Breast epithelium (tissue), 3 donors: ENCODE measurements at regions not wholly inside any gene's neighbourhood (a gene's known extent, or its start where the extent isn't known, plus 50 kb on each side); places are given as distances from the start of the nearest gene placed in this dataset.

Experiments
- CTCF ChIP-seq, 3 donors: fragments of 450-650 bp; IDR thresholded peaks; one replicate each; pipeline ENCODE4 v1.5.1; 2016 to 2017; ENCODE audit warnings: antibody characterized with exemption in 3 of 3, mild to moderate bottlenecking in 3 of 3, moderate library complexity in 3 of 3
- POLR2A ChIP-seq: fragments of 450-650 bp; IDR thresholded peaks from one replicate; pipeline ENCODE4 v1.6.1; 2016; ENCODE audit warnings: antibody characterized with exemption, mild to moderate bottlenecking, moderate library complexity
- POLR2AphosphoS5 ChIP-seq, 3 donors: sonication (generic); formaldehyde crosslinking; IDR thresholded peaks; one replicate each; pipeline ENCODE4 v1.6.1; 2017; ENCODE audit warnings: antibody characterized with exemption in 3 of 3

- TF ChIP-seq POLR2A (no peak), CTCF (IDR thresholded peaks at IDR 0.05) (no peak), POLR2AphosphoS5 (IDR thresholded peaks at IDR 0.05) (no peak)
Measured at GRCh38 chr1:188700116-188700515, 1777.5 kb downstream of the BRINP3 start.
